ENCODE measurements at regions not wholly inside any gene's neighbourhood (a gene's known extent, or its start where the extent isn't known, plus 50 kb on each side); places are given as distances from the start of the nearest gene placed in this dataset.

GRCh38 chr5:82619097-82619496 lies 340.9 kb upstream of the RPS23 start:
- in situ Hi-C loops (cut with MboI; ENCODE audit: low pct_ligation_motif_present in 1 of 4, low pct_unique_long_range_greater_than_20kb in 1 of 4, low sequenced_read_pairs in 3 of 4), result no loop called here

GRCh38 chr5:82614706-82615105 lies 336.6 kb upstream of the RPS23 start:
- no peaks in the 10 kb centered on the region for H3K4me1 ChIP-seq
- H3K4me3 ChIP-seq, result no peak overlapping the region
- WGBS, 2 donors (ENCODE audit: low coverage in 1 of 2), result 88 to 91% methylated on average over 3 of the region's 3 CpGs
- no peak for DNase-seq
- in situ Hi-C loops (cut with MboI; ENCODE audit: low pct_ligation_motif_present in 1 of 4, low pct_unique_long_range_greater_than_20kb in 1 of 4, low sequenced_read_pairs in 3 of 4) (no loop called here), intact Hi-C loops (cut with DNase I; ENCODE audit: low total_unique reads) (no loop called here)
- no peaks in the 10 kb centered on the region for H3K27me3 ChIP-seq
- no peaks in the 10 kb centered on the region for H3K36me3 ChIP-seq
- no peak for TF ChIP-seq EP300 (IDR thresholded peaks at IDR 0.05; ENCODE audit: low read depth)
- no peak for TF ChIP-seq POLR2A (IDR thresholded peaks at IDR 0.05)
- no peak for TF ChIP-seq CTCF (IDR thresholded peaks at IDR 0.05)
- no peak for TF ChIP-seq POLR2AphosphoS5 (IDR thresholded peaks at IDR 0.05)
- no peak overlapping the region for H3K27ac ChIP-seq
- H3K9me3 ChIP-seq, result no peaks in the 10 kb centered on the region

More at GRCh38 chr5:82619097-82619496, 340.9 kb upstream of the RPS23 start:
- H3K4me3 ChIP-seq, result no peak overlapping the region
- DNase-seq, result no peak
- 88 to 90% methylated on average over 2 to 3 of the region's 3 CpGs for WGBS, 2 donors (ENCODE audit: low coverage in 1 of 2)
- H3K4me1 ChIP-seq, result peaks cover 0 to 27% (median 11%) of the 10 kb centered on the region in 4 donors
- intact Hi-C loops (cut with DNase I; ENCODE audit: low total_unique reads), result no loop called here
- no peaks in the 10 kb centered on the region for H3K36me3 ChIP-seq
- H3K27me3 ChIP-seq, result no peaks in the 10 kb centered on the region
- no peaks in the 10 kb centered on the region for H3K9me3 ChIP-seq
- no peak for TF ChIP-seq POLR2A (IDR thresholded peaks at IDR 0.05)
- TF ChIP-seq EP300 (IDR thresholded peaks at IDR 0.05; ENCODE audit: low read depth), result no peak
- TF ChIP-seq CTCF (IDR thresholded peaks at IDR 0.05), result no peak
- TF ChIP-seq POLR2AphosphoS5 (IDR thresholded peaks at IDR 0.05), result no peak
- H3K27ac ChIP-seq, result no peak overlapping the region

GRCh38 chr5:82613891-82614290 lies 335.7 kb upstream of the RPS23 start:
- H3K4me1 ChIP-seq, result no peaks in the 10 kb centered on the region

GRCh38 chr5:82610686-82611085 lies 332.5 kb upstream of the RPS23 start:
- intact Hi-C loops (cut with DNase I; ENCODE audit: low total_unique reads) (no loop called here), in situ Hi-C loops (cut with MboI; ENCODE audit: low pct_ligation_motif_present in 1 of 4, low pct_unique_long_range_greater_than_20kb in 1 of 4, low sequenced_read_pairs in 3 of 4) (no loop called here)
- no peak for DNase-seq
- Histone ChIP-seq H3K4me1 (no peaks in the 10 kb centered on the region), H3K9me3 (no peaks in the 10 kb centered on the region), H3K27ac (no peak overlapping the region), H3K4me3 (no peak overlapping the region), H3K27me3 (no peaks in the 10 kb centered on the region), H3K36me3 (no peaks in the 10 kb centered on the region)
- TF ChIP-seq CTCF (IDR thresholded peaks at IDR 0.05), result no peak
- TF ChIP-seq EP300 (IDR thresholded peaks at IDR 0.05; ENCODE audit: low read depth), result no peak
- TF ChIP-seq POLR2AphosphoS5 (IDR thresholded peaks at IDR 0.05), result no peak
- no peak for TF ChIP-seq POLR2A (IDR thresholded peaks at IDR 0.05)
- 93 to 100% methylated on average over 3 of the region's 3 CpGs for WGBS, 2 donors (ENCODE audit: low coverage in 1 of 2)

More at GRCh38 chr5:82613891-82614290, 335.7 kb upstream of the RPS23 start:
- no peak for TF ChIP-seq POLR2A (IDR thresholded peaks at IDR 0.05)
- no peak for TF ChIP-seq CTCF (IDR thresholded peaks at IDR 0.05)
- TF ChIP-seq POLR2AphosphoS5 (IDR thresholded peaks at IDR 0.05), result no peak
- TF ChIP-seq EP300 (IDR thresholded peaks at IDR 0.05; ENCODE audit: low read depth), result no peak
- H3K4me3 ChIP-seq, result no peak overlapping the region
- intact Hi-C loops (cut with DNase I; ENCODE audit: low total_unique reads) (no loop called here), in situ Hi-C loops (cut with MboI; ENCODE audit: low pct_ligation_motif_present in 1 of 4, low pct_unique_long_range_greater_than_20kb in 1 of 4, low sequenced_read_pairs in 3 of 4) (no loop called here)
- H3K9me3 ChIP-seq, result no peaks in the 10 kb centered on the region
- no peaks in the 10 kb centered on the region for H3K36me3 ChIP-seq
- no peak overlapping the region for H3K27ac ChIP-seq
- DNase-seq, result no peak
- no peaks in the 10 kb centered on the region for H3K27me3 ChIP-seq

Measured in transverse colon (tissue), 4 donors.